HepG2 (cell line): ENCODE measurements at regions not wholly inside any gene's neighbourhood (a gene's known extent, or its start where the extent isn't known, plus 50 kb on each side); places are given as distances from the start of the nearest gene placed in this dataset.

Experiments
- ATAC-seq: fragments of 200-7000 bp; cut with Tn5 transposase; 3 replicates; pipeline ENCODE4 v1.9.1; 2020; ENCODE audit warnings: mild to moderate bottlenecking, moderate library complexity
- BruUV-seq: library from RNA; stranded (reverse); fragments of 400-500 nt; replicated peaks from 2 replicates; lab custom pipeline; 2021; lab: Mats Ljungman, UMichigan
- CTCF ChIA-PET: fragments of 300-600 bp; formaldehyde crosslinking; extraction: SDS; loops from one replicate; lab custom pipeline; 2021; ENCODE audit warnings: low total read pairs, inconsistent platforms, low intra/inter-chr PET ratio; lab: Yijun Ruan, JAX
- POLR2A ChIA-PET: fragments of 350-600 bp; sonication (Branson Sonifier 250); formaldehyde crosslinking; loops from one replicate; lab custom pipeline; 2020; ENCODE audit warnings: antibody characterized with exemption, inconsistent platforms; lab: Yijun Ruan, JAX
- DNase-seq: peaks from one replicate; pipeline ENCODE4 v3.0.0-alpha.2; 2015; ENCODE audit warnings: low spot score
- FAIRE-seq: peaks from 3 replicates; lab custom pipeline; 2011; peaks lifted over from hg19 to GRCh38; lab: Jason Lieb, UNC
- H2AFZ ChIP-seq: one replicate; pipeline ENCODE4 v1.6.1; 2011; ENCODE audit warnings: low read length, inconsistent platforms
- H3K27ac ChIP-seq: fragments of 300-600 bp; 3 replicates; pipeline ENCODE4 v1.8.0; 2011; ENCODE audit warnings: mixed run types, mild to moderate bottlenecking, mixed read lengths, low read length, inconsistent platforms; ENCODE audit not compliant: insufficient read depth; ENCODE audit errors: extremely low read length
- H3K27me3 ChIP-seq, 2 experiments: fragments of 200-600 bp in 1 of 2; 2 replicates in 1 of 2; 3 replicates in 1 of 2; pipeline versions ENCODE4 v1.6.0 to v1.8.0; 2011; ENCODE audit warnings: low read length in 2 of 2, mild to moderate bottlenecking in 2 of 2, moderate library complexity in 2 of 2, inconsistent platforms in 1 of 2; ENCODE audit not compliant: insufficient read depth in 2 of 2, control insufficient read depth in 1 of 2
- H3K36me3 ChIP-seq, 2 experiments: fragments of 200-600 bp in 1 of 2; replicated peaks in 1 of 2; 2 replicates in 1 of 2; 3 replicates in 1 of 2; pipeline versions ENCODE4 v1.5.1 to v1.8.0; 2011; ENCODE audit warnings: low read length in 2 of 2, inconsistent platforms in 1 of 2; ENCODE audit not compliant: insufficient read depth in 2 of 2, control insufficient read depth in 1 of 2
- H3K4me1 ChIP-seq: 2 replicates; pipeline ENCODE4 v1.5.1; 2012; ENCODE audit warnings: low read length, inconsistent platforms; ENCODE audit not compliant: insufficient read depth
- H3K4me2 ChIP-seq: 2 replicates; pipeline ENCODE4 v1.6.0; 2011; ENCODE audit warnings: low read depth, low read length, inconsistent platforms
- H3K4me3 ChIP-seq, 3 experiments: fragments of 200-600 bp in 1 of 3; sonication (generic), shearing (Covaris generic) in 1 of 3; replicated peaks in 1 of 3; 2 replicates each; pipeline ENCODE4 v1.5.1; 2011 to 2016; ENCODE audit warnings: low read length in 3 of 3, inconsistent platforms in 2 of 3, low read depth in 2 of 3, mild to moderate bottlenecking in 2 of 3, control low read depth in 1 of 3, mixed read lengths in 1 of 3; ENCODE audit not compliant: insufficient read depth in 1 of 3
- H3K79me2 ChIP-seq: one replicate; pipeline ENCODE4 v1.6.1; 2011; ENCODE audit warnings: low read length, inconsistent platforms; ENCODE audit not compliant: insufficient read depth
- H3K9ac ChIP-seq: 2 replicates; pipeline ENCODE4 v1.6.0; 2011; ENCODE audit warnings: mild to moderate bottlenecking, low read depth, low read length, inconsistent platforms; ENCODE audit not compliant: insufficient read depth
- H3K9me3 ChIP-seq: 2 replicates; pipeline ENCODE4 v1.5.1; 2012; ENCODE audit warnings: mild to moderate bottlenecking, low read length
- H4K20me1 ChIP-seq: 2 replicates; pipeline ENCODE4 v1.6.0; 2011; ENCODE audit warnings: inconsistent platforms, mild to moderate bottlenecking, low read length, moderate library complexity; ENCODE audit not compliant: insufficient read depth
- ISX ChIP-seq: sonication (generic); formaldehyde crosslinking; conservative IDR thresholded peaks from 2 replicates; pipeline ENCODE4 v1.5.0; 2020; ENCODE audit warnings: missing genetic modification reagents
- MTA3 ChIP-seq: sonication (generic); formaldehyde crosslinking; IDR thresholded peaks from 2 replicates; pipeline ENCODE4 v1.4.0; 2020; ENCODE audit warnings: missing genetic modification reagents
- RFXAP ChIP-seq: sonication (generic); formaldehyde crosslinking; IDR thresholded peaks from 2 replicates; pipeline ENCODE4 v1.4.0; 2020; ENCODE audit warnings: missing genetic modification reagents, borderline replicate concordance
- SP2 ChIP-seq: sonication (generic); formaldehyde crosslinking; IDR thresholded peaks from 2 replicates; pipeline ENCODE4 v1.5.1; 2020; ENCODE audit warnings: mild to moderate bottlenecking, missing genetic modification reagents
- ZKSCAN8 ChIP-seq: IDR thresholded peaks from 2 replicates; pipeline ENCODE4 v1.6.1; 2016; ENCODE audit warnings: borderline replicate concordance, missing genetic modification reagents, missing compliant biosample characterization
- WGBS: methylation state at CpG from one replicate; pipeline ENCODE4 v1.1.6; 2017; ENCODE audit warnings: low lambda C conversion rate; 5-methylcytosine and 5-hydroxymethylcytosine counted together
- in situ Hi-C: cut with HindIII; loops from 2 replicates; pipeline ENCODE4 v1.10.0; 2017; ENCODE audit warnings: low pct_unique_long_range_greater_than_20kb; ENCODE audit not compliant: extremely low pct_ligation_motif_present
- intact Hi-C: fragments of 100-400 bp; cut with micrococcal nuclease; formaldehyde crosslinking; loops from one replicate; pipeline ENCODE4 v1.10.0; 2022; ENCODE audit not compliant: unreplicated experiment
- TF ChIP-seq, protein P1 (sequence below): sonication (generic); formaldehyde crosslinking; IDR thresholded peaks from 2 replicates; pipeline ENCODE4 v1.4.0; 2020; ENCODE audit warnings: mild to moderate bottlenecking, missing genetic modification reagents
- TF ChIP-seq, protein P2 (sequence below): sonication (generic); formaldehyde crosslinking; IDR thresholded peaks from 2 replicates; pipeline ENCODE4 v1.8.1; 2023; ENCODE audit warnings: missing genetic modification reagents, mild to moderate bottlenecking, borderline replicate concordance
- TF ChIP-seq, protein P3 (sequence below), 2 experiments: sonication (generic) in 1 of 2; formaldehyde crosslinking in 1 of 2; IDR thresholded peaks; 2 replicates each; pipeline versions ENCODE4 v1.4.0 to v1.6.1; 2016 to 2020; ENCODE audit warnings: borderline replicate concordance in 1 of 2, low read depth in 1 of 2, mild to moderate bottlenecking in 1 of 2, missing genetic modification reagents in 1 of 2
- TF ChIP-seq, protein P4 (sequence below): sonication (generic); formaldehyde crosslinking; IDR thresholded peaks from 2 replicates; pipeline ENCODE4 v1.8.1; 2022; ENCODE audit warnings: mild to moderate bottlenecking, missing genetic modification reagents

DNA sequence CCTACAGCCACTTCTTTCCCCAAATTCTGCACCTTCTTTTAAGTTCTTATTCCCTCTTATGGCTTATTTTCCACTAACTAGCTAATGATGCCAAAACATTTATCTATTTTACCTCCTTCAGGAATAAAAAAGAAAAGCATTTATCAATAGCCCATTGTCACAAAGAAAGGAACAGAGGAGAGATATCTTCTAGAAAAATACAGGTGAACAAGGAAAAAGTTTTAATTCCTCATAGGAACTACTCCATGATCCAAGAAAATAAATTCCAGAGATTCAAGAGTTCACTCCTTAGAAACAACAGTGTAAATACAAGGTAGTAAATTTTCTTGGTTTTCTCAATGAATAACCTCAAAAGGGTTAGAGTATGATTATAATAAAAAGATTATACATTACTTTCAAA is 52.6 kb upstream of the TOP3B start:
- ATAC-seq (no peak), FAIRE-seq (no peak), DNase-seq (no peak)
- no TSS peak for BruUV-seq
- no peak overlapping the region for H3K9ac ChIP-seq
- H3K4me2 ChIP-seq, result no peak overlapping the region
- in situ Hi-C loops, result no loop called here
- H4K20me1 ChIP-seq, result no peaks in the 10 kb centered on the region
- H2AFZ ChIP-seq, result no peak overlapping the region
- H3K4me1 ChIP-seq, result no peaks in the 10 kb centered on the region
- peaks cover 0 to 14% of the 10 kb centered on the region in 2 experiments; a peak in 2 of 5 replicates for H3K27me3 ChIP-seq
- no peaks in the 10 kb centered on the region for H3K36me3 ChIP-seq
- TF ChIP-seq, protein P1, sequence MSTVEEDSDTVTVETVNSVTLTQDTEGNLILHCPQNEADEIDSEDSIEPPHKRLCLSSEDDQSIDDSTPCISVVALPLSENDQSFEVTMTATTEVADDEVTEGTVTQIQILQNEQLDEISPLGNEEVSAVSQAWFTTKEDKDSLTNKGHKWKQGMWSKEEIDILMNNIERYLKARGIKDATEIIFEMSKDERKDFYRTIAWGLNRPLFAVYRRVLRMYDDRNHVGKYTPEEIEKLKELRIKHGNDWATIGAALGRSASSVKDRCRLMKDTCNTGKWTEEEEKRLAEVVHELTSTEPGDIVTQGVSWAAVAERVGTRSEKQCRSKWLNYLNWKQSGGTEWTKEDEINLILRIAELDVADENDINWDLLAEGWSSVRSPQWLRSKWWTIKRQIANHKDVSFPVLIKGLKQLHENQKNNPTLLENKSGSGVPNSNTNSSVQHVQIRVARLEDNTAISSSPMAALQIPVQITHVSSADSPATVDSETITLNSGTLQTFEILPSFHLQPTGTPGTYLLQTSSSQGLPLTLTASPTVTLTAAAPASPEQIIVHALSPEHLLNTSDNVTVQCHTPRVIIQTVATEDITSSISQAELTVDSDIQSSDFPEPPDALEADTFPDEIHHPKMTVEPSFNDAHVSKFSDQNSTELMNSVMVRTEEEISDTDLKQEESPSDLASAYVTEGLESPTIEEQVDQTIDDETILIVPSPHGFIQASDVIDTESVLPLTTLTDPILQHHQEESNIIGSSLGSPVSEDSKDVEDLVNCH (CRISPR knock-in tag), result no peak
- no peak for TF ChIP-seq RFXAP (CRISPR knock-in tag)
- TF ChIP-seq, all 625 proteins: peak for 0
- intact Hi-C loops, result no loop called here
- Histone ChIP-seq H3K79me2 (no peaks in the 10 kb centered on the region), H3K9me3 (no peaks in the 10 kb centered on the region), H3K27ac (no peak overlapping the region), H3K4me3 (no peak overlapping the region)
- ChIA-PET CTCF (no interaction called here), POLR2A (no interaction called here)

DNA sequence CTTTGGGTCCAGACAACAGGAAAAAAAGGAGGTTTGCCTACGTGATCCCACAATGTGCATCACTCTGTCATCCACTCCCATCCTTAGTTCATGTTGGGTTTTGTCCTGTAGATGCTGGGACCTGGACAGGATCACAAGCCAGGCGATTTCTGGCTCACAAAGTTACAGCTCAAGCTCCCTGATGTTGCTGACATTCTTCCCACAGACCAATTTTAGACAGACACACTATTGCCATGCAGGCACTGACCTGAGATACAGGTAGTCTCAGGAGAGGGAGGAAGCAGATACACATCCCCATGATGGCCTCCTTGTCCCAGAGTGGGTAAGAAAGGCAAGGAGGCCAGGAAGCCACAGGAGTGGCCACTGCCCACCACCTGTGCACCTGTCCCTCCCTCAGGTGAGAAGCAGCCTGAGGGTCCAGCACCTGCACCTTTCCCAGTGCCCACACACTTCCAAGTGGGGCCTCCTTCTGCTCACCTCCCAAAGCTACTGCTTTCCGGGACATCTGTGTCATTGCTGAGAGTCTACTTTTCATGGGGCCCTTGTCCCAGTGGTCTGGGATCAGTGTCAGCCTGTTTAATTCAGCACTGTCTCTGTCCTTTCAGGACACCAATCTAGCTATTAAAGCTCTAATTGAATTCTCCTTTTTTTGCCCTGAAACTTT is 52.0 kb upstream of the TOP3B start:
- Histone ChIP-seq H3K9ac (no peak overlapping the region), H3K4me3 (no peak overlapping the region), H3K4me1 (no peaks in the 10 kb centered on the region), H3K4me2 (no peak overlapping the region), H3K9me3 (no peaks in the 10 kb centered on the region), H3K27me3 (peaks cover 0 to 14% of the 10 kb centered on the region in 2 experiments; a peak in 2 of 5 replicates), H2AFZ (no peak overlapping the region), H4K20me1 (no peaks in the 10 kb centered on the region), H3K79me2 (no peaks in the 10 kb centered on the region), H3K27ac (no peak overlapping the region), H3K36me3 (no peaks in the 10 kb centered on the region)
- DNase-seq, result no peak
- intact Hi-C loops, result no loop called here
- ChIA-PET POLR2A (no interaction called here), CTCF (no interaction called here)
- no peak for FAIRE-seq
- WGBS, result 27% methylated on average over 3 of the region's 3 CpGs
- in situ Hi-C loops, result no loop called here
- no peak for ATAC-seq
- BruUV-seq, result no TSS peak
- TF ChIP-seq, protein P2, sequence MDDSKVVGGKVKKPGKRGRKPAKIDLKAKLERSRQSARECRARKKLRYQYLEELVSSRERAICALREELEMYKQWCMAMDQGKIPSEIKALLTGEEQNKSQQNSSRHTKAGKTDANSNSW (CRISPR knock-in tag), result no peak
- TF ChIP-seq MTA3 (CRISPR knock-in tag) (no peak), ISX (CRISPR knock-in tag) (no peak), SP2 (no peak), ZKSCAN8 (CRISPR knock-in tag) (no peak)
- TF ChIP-seq, protein P3, sequence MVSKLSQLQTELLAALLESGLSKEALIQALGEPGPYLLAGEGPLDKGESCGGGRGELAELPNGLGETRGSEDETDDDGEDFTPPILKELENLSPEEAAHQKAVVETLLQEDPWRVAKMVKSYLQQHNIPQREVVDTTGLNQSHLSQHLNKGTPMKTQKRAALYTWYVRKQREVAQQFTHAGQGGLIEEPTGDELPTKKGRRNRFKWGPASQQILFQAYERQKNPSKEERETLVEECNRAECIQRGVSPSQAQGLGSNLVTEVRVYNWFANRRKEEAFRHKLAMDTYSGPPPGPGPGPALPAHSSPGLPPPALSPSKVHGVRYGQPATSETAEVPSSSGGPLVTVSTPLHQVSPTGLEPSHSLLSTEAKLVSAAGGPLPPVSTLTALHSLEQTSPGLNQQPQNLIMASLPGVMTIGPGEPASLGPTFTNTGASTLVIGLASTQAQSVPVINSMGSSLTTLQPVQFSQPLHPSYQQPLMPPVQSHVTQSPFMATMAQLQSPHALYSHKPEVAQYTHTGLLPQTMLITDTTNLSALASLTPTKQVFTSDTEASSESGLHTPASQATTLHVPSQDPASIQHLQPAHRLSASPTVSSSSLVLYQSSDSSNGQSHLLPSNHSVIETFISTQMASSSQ (IDR thresholded peaks at IDR 0.05; ENCODE audit: low read depth), result no peak
- TF ChIP-seq, protein P3 (CRISPR knock-in tag; IDR thresholded peaks at IDR 0.05; ENCODE audit: borderline replicate concordance), result no peak
- TF ChIP-seq, protein P4, sequence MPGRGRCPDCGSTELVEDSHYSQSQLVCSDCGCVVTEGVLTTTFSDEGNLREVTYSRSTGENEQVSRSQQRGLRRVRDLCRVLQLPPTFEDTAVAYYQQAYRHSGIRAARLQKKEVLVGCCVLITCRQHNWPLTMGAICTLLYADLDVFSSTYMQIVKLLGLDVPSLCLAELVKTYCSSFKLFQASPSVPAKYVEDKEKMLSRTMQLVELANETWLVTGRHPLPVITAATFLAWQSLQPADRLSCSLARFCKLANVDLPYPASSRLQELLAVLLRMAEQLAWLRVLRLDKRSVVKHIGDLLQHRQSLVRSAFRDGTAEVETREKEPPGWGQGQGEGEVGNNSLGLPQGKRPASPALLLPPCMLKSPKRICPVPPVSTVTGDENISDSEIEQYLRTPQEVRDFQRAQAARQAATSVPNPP (CRISPR knock-in tag), result no peak
